ENCODE measurements at regions not wholly inside any gene's neighbourhood (a gene's known extent, or its start where the extent isn't known, plus 50 kb on each side); places are given as distances from the start of the nearest gene placed in this dataset.

- TF ChIP-seq, protein P1, sequence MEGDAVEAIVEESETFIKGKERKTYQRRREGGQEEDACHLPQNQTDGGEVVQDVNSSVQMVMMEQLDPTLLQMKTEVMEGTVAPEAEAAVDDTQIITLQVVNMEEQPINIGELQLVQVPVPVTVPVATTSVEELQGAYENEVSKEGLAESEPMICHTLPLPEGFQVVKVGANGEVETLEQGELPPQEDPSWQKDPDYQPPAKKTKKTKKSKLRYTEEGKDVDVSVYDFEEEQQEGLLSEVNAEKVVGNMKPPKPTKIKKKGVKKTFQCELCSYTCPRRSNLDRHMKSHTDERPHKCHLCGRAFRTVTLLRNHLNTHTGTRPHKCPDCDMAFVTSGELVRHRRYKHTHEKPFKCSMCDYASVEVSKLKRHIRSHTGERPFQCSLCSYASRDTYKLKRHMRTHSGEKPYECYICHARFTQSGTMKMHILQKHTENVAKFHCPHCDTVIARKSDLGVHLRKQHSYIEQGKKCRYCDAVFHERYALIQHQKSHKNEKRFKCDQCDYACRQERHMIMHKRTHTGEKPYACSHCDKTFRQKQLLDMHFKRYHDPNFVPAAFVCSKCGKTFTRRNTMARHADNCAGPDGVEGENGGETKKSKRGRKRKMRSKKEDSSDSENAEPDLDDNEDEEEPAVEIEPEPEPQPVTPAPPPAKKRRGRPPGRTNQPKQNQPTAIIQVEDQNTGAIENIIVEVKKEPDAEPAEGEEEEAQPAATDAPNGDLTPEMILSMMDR (IDR thresholded peaks at IDR 0.05 in 2 of 3, conservative IDR thresholded peaks at IDR 0.05 in 1 of 3; ENCODE audit: control insufficient read depth in 2 of 3, extremely low read depth in 1 of 3, insufficient read depth in 1 of 3, low read depth in 3 of 3, low read length in 3 of 3): no peak
- TF ChIP-seq SPI1 (IDR thresholded peaks at IDR 0.05; ENCODE audit: borderline replicate concordance, insufficient read depth, low read depth, low read length) (no peak), PAX5 (IDR thresholded peaks at IDR 0.05; ENCODE audit: borderline replicate concordance, low read depth, low read length) (no peak), ZZZ3 (IDR thresholded peaks at IDR 0.05; ENCODE audit: control insufficient read depth, insufficient read length, low read depth) (no peak), TCF3 (IDR thresholded peaks at IDR 0.05; ENCODE audit: borderline replicate concordance, insufficient read depth, low read depth, low read length) (no peak), MXI1 (IDR thresholded peaks at IDR 0.05; ENCODE audit: low read depth, low read length) (no peak), JUND (IDR thresholded peaks at IDR 0.05; ENCODE audit: low read depth, low read length) (no peak)
- TF ChIP-seq, protein P2, sequence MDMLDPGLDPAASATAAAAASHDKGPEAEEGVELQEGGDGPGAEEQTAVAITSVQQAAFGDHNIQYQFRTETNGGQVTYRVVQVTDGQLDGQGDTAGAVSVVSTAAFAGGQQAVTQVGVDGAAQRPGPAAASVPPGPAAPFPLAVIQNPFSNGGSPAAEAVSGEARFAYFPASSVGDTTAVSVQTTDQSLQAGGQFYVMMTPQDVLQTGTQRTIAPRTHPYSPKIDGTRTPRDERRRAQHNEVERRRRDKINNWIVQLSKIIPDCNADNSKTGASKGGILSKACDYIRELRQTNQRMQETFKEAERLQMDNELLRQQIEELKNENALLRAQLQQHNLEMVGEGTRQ (IDR thresholded peaks at IDR 0.05; ENCODE audit: borderline replicate concordance, low read depth, low read length): no peak
- TF ChIP-seq, protein P3, sequence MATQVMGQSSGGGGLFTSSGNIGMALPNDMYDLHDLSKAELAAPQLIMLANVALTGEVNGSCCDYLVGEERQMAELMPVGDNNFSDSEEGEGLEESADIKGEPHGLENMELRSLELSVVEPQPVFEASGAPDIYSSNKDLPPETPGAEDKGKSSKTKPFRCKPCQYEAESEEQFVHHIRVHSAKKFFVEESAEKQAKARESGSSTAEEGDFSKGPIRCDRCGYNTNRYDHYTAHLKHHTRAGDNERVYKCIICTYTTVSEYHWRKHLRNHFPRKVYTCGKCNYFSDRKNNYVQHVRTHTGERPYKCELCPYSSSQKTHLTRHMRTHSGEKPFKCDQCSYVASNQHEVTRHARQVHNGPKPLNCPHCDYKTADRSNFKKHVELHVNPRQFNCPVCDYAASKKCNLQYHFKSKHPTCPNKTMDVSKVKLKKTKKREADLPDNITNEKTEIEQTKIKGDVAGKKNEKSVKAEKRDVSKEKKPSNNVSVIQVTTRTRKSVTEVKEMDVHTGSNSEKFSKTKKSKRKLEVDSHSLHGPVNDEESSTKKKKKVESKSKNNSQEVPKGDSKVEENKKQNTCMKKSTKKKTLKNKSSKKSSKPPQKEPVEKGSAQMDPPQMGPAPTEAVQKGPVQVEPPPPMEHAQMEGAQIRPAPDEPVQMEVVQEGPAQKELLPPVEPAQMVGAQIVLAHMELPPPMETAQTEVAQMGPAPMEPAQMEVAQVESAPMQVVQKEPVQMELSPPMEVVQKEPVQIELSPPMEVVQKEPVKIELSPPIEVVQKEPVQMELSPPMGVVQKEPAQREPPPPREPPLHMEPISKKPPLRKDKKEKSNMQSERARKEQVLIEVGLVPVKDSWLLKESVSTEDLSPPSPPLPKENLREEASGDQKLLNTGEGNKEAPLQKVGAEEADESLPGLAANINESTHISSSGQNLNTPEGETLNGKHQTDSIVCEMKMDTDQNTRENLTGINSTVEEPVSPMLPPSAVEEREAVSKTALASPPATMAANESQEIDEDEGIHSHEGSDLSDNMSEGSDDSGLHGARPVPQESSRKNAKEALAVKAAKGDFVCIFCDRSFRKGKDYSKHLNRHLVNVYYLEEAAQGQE (IDR thresholded peaks at IDR 0.05; ENCODE audit: low read depth, low read length): no peak
Observed at GRCh38 chrX:80120335-80120734, 105.8 kb downstream of the TBX22 start.

Data from GM12878 (cell line).